NCI-H2227 (cell line): ENCODE measurements at regions not wholly inside any gene's neighbourhood (a gene's known extent, or its start where the extent isn't known, plus 50 kb on each side); places are given as distances from the start of the nearest gene placed in this dataset.

Experiments
- DNase-seq: peaks from one replicate; lab custom pipeline; 2025; ENCODE audit not compliant: unreplicated experiment; lab: John Stamatoyannopoulos, UW

DNA sequence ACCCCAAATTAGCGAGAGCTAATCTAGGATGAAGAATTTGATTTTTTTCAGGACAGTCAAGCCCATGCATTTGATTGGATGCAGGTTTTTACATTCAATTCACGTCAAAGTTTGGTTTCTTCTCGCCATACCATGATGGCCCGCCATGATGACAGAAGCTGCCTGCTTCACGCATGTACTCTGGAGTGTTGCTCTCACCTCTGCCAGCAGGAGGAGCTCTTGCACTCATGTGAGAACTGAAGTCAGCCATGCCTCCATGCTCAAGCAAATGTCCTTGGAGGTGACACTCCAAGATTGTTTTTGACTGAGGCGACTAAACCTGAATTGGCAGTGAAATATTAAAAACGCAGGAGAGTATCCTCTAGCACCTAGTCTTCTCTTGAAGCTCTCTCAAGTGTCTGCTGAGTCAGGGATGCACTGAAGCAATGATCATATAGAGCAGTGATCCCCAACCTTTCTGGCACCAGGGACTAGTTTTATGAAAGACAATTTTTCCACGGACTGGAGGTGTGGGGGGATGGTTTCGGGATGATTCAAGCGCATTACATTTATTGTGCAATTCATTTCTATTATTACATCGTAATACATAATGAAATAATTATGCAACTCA is 120.9 kb downstream of the SAMMSON start:
- DNase-seq = peak; percentile 8

DNA sequence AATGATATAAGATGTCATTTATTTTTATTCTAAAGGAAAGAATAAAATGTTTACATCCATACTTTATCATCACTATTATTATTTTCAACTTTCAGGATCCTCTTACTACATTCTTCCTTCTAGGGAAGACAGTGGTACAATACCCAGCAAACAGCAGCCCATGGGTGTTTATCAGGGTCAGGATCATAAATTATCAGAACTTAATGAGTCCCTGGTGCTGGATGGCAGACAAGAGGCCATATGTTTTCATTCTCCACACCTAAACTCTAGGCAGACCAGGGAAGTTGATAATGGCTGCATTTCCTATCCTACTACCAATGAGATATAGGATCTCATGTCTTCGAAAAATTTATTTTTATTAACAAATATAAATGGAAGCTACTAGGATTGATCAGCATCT is 127.7 kb downstream of the SAMMSON start:
- DNase-seq = no peak

DNA sequence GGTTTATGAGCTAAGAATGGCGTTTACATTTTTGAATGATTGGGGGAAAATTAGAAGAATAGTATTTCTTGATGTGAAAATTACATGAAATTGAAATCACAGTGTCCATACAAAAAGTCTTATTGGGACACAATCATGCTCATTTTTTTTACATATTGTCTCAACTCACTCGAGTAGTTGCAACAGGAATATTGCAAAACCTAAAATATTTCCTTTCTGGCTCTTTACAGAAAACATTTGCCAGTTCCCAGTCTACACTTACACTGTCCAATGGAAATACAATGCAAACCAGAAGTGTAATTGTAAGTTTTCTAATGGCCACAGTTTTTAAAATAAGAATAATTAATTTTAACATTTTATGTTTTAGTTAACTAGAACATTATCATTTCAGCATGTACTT is 137.8 kb downstream of the SAMMSON start:
- DNase-seq = no peak

DNA sequence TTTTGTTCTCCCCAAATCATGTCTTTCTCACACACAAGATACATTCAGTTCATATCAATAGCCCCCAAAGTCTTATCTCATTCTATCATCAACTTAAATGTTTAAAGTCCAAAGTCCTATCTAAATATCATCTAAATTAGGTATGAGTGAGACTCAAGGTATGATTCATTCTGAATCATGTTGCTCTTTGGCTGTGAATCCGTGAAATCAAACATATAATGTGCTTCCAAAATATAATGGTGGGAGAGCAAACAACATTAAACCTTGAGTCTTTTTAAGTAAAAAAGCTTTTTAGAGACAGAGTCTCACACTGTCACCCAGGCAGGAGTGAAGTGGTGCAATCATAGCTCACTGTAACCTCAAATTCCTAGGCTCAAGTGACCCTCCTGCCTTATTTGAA is 139.1 kb downstream of the SAMMSON start:
- DNase-seq = no peak
